ENCODE measurements at regions not wholly inside any gene's neighbourhood (a gene's known extent, or its start where the extent isn't known, plus 50 kb on each side); places are given as distances from the start of the nearest gene placed in this dataset.

- Mint-ChIP-seq H3K4me1 (no peaks in the 10 kb centered on the region), H3K27me3 (no peaks in the 10 kb centered on the region), H3K27ac (no peak overlapping the region), H3K36me3 (no peaks in the 10 kb centered on the region), H3K4me3 (no peak overlapping the region), H3K9me3 (no peaks in the 10 kb centered on the region)
- no peak for DNase-seq
- CTCF ChIA-PET: no interaction called here
These were observed 133.4 kb upstream of the AGAP1 start for GRCh38 chr2:235360446-235360845.

DNA sequence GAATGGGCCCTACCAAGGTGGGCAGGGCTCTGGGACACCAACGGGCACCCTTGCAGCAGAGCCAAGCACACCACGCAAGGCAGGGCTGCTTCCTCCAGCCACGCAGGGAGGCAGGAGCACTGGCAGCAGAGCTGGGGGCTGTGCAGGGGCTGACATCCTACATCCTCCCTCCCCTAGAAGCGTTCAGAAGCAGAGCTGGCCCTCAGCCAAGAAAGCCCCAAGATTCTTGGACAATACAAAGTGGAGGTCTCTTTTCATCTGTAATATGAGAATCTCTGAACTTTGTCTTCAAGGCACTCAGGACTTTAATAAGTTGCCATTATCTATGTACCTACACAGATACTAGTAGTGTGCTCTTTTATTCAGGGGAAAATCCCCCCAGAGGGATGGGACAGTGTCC is 128.1 kb upstream of the AGAP1 start:
- Mint-ChIP-seq H3K36me3 (no peaks in the 10 kb centered on the region), H3K9me3 (no peaks in the 10 kb centered on the region), H3K4me3 (no peak overlapping the region), H3K27ac (no peak overlapping the region), H3K4me1 (no peaks in the 10 kb centered on the region), H3K27me3 (no peaks in the 10 kb centered on the region)
- DNase-seq: no peak
- CTCF ChIA-PET: no interaction called here

DNA sequence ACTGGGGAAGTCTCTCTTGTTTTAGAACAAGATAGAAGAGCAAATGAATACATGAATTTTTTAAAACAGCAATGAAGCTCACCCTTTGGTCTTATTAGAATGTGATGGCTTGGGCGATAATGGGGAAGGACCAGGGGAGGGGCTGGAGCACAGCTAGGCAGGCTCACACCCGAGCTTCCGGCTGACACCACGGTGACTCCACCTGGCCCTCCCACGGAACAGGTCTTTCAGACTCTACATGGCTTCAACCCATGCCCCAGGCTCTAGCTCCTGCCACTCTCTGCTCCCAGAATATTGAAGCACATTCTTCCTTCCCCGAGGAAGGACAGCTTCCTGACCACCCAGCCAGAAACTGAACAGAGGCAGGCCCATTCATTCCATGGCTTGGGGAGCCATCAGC is 127.5 kb upstream of the AGAP1 start:
- CTCF ChIA-PET: no interaction called here
- Mint-ChIP-seq H3K4me1 (no peaks in the 10 kb centered on the region), H3K4me3 (no peak overlapping the region), H3K9me3 (no peaks in the 10 kb centered on the region), H3K27ac (no peak overlapping the region), H3K36me3 (no peaks in the 10 kb centered on the region), H3K27me3 (no peaks in the 10 kb centered on the region)
- DNase-seq: no peak

DNA sequence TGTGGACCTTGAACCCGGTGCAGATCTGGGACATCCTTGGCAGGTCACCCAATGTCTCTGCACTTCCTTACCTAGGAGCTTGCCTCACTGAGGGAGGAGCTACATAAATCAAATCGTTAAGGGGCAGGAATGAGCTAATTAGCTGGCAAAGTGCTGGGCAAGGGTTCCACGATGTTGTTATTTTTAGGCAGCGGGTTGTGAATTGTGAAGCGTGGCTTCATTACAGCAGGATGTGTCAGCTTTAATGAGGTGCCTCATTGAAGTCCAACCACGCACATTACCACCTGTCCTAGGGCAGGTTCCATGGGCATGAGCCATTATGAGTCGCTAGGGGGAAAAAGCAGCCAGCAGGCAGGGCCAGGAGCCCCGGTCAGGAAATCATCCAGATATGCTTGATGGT is 127.0 kb upstream of the AGAP1 start:
- Mint-ChIP-seq H3K4me3 (no peak overlapping the region), H3K9me3 (no peaks in the 10 kb centered on the region), H3K27me3 (no peaks in the 10 kb centered on the region), H3K36me3 (no peaks in the 10 kb centered on the region), H3K27ac (no peak overlapping the region), H3K4me1 (no peaks in the 10 kb centered on the region)
- DNase-seq: no peak
- CTCF ChIA-PET: no interaction called here

DNA sequence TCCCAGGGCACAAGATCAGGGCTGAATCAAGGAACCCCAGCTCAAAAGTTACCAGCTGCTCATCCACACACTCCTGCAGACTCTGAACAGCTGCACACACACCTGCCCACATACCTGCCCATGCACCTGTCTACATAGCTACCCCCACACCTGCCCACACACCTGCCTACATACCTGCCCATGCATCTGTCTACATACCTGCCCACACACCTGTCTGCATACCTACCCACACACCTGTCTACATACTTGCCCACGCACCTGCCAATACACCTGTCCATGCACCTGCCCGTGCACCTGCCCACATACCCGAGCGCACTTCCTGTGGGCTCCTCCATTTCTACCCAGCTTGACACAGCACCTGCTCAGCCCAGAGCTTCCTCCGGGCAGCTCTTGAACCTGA is 122.8 kb upstream of the AGAP1 start:
- Mint-ChIP-seq H3K27ac (no peak overlapping the region), H3K4me3 (no peak overlapping the region), H3K4me1 (no peaks in the 10 kb centered on the region), H3K9me3 (no peaks in the 10 kb centered on the region), H3K27me3 (peaks cover 4% of the 10 kb centered on the region), H3K36me3 (no peaks in the 10 kb centered on the region)
- CTCF ChIA-PET: no interaction called here
- DNase-seq: no peak

GRCh38 chr2:235373171-235373570 is 120.7 kb upstream of the AGAP1 start:
- DNase-seq: no peak
- Mint-ChIP-seq H3K27me3 (peaks cover 4% of the 10 kb centered on the region), H3K9me3 (no peaks in the 10 kb centered on the region), H3K36me3 (no peaks in the 10 kb centered on the region), H3K27ac (no peak overlapping the region), H3K4me3 (no peak overlapping the region), H3K4me1 (no peaks in the 10 kb centered on the region)
- CTCF ChIA-PET: no interaction called here

DNA sequence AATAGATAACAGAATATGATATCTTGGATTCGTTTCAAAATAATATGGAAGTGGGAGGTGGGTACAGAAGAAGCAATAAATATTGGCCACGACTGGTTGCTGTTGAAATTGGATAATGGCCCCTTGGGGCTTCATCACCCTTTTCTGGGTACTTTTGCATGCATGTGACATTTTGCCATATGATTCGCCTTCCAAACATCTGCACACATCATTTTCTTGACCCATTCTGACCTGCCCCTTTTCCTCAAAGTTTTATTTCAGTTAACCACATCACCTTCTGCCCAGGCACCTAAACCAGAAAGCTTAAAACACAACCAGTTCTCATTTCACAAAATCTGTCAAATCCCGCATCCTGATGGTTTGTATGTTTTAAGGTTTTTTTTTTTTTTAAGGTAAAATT is 116.7 kb upstream of the AGAP1 start:
- Mint-ChIP-seq H3K9me3 (no peaks in the 10 kb centered on the region), H3K36me3 (no peaks in the 10 kb centered on the region), H3K4me1 (no peaks in the 10 kb centered on the region), H3K27ac (no peak overlapping the region), H3K4me3 (no peak overlapping the region), H3K27me3 (peaks cover 4% of the 10 kb centered on the region)
- DNase-seq: no peak
- CTCF ChIA-PET: no interaction called here

GRCh38 chr2:235378246-235378645 is 115.6 kb upstream of the AGAP1 start:
- no peak overlapping the region for H3K27ac Mint-ChIP-seq
- no peaks in the 10 kb centered on the region for H3K36me3 Mint-ChIP-seq
- no peaks in the 10 kb centered on the region for H3K4me1 Mint-ChIP-seq
- H3K4me3 Mint-ChIP-seq: no peak overlapping the region
- peaks cover 4% of the 10 kb centered on the region for H3K27me3 Mint-ChIP-seq
- no peak for DNase-seq
- CTCF ChIA-PET: no interaction called here
- no peaks in the 10 kb centered on the region for H3K9me3 Mint-ChIP-seq

- Mint-ChIP-seq H3K4me3 (no peak overlapping the region), H3K4me1 (no peaks in the 10 kb centered on the region), H3K9me3 (no peaks in the 10 kb centered on the region), H3K36me3 (no peaks in the 10 kb centered on the region), H3K27ac (no peak overlapping the region), H3K27me3 (peaks cover 4% of the 10 kb centered on the region)
- no peak for DNase-seq
- CTCF ChIA-PET: no interaction called here
These were observed 114.9 kb upstream of the AGAP1 start for GRCh38 chr2:235378944-235379343.

DNA sequence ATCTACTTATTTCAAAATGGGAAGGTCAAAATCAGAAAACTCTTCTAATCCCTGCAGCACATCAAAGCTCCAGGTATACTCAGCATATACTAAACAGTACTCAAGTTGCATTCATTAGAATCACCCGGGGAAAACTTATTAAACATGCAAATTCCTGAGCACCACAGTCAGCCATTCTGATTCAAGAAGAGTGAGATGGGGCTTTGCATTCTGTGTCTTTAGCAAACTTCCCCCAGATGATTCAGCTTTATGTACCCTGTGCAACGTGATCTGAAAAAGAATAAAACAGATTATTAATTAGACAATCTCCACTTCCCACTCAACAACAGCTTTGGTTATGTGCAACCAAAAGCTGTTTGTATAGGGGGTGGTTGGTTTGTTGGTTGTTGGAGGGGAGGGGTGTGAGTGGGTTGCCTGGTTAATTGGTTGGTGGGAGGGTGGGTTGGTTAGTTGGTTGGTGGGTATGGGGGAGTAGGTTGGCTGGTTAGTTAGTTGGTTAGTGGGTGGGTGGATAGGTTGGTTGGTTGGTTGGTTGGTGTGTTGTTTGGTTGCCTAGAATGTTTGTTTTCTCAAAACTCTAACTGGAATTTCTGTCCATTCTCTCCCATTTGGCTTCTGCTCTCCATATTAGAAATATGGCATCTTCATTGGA is 112.5 kb upstream of the AGAP1 start:
- Mint-ChIP-seq H3K27me3 (no peaks in the 10 kb centered on the region), H3K9me3 (no peaks in the 10 kb centered on the region), H3K4me3 (no peak overlapping the region), H3K4me1 (no peaks in the 10 kb centered on the region), H3K27ac (no peak overlapping the region), H3K36me3 (no peaks in the 10 kb centered on the region)
- DNase-seq: no peak
- CTCF ChIA-PET: no interaction called here

DNA sequence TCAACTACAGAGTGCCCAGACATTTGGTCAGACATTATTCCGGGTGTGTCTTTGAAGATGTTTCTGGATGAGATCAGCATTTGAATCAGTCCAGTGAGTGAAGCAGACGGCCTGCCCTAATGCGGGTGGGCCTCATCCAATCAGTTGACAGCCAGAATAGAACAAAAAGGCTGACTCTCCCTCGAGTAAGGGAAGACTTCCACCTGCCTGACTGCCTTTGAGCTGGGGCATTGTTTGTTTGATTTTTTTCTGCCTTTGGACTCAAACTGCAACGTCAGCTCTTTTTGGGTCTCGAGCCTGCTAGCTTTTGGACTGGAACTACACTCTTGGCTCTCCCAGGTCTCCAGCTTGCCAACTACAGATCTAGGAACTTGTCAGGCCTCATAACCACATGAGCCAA is 111.7 kb upstream of the AGAP1 start:
- H3K4me1 Mint-ChIP-seq: no peaks in the 10 kb centered on the region
- H3K9me3 Mint-ChIP-seq: no peaks in the 10 kb centered on the region
- H3K4me3 Mint-ChIP-seq: no peak overlapping the region
- CTCF ChIA-PET: no interaction called here
- no peaks in the 10 kb centered on the region for H3K36me3 Mint-ChIP-seq
- no peak for DNase-seq
- no peaks in the 10 kb centered on the region for H3K27me3 Mint-ChIP-seq
- H3K27ac Mint-ChIP-seq: no peak overlapping the region

- H3K9me3 Mint-ChIP-seq: no peaks in the 10 kb centered on the region
- no peak overlapping the region for H3K4me3 Mint-ChIP-seq
- no peaks in the 10 kb centered on the region for H3K27me3 Mint-ChIP-seq
- no peak overlapping the region for H3K27ac Mint-ChIP-seq
- H3K4me1 Mint-ChIP-seq: no peaks in the 10 kb centered on the region
- no peak for DNase-seq
- CTCF ChIA-PET: no interaction called here
- no peaks in the 10 kb centered on the region for H3K36me3 Mint-ChIP-seq
These were observed 111.2 kb upstream of the AGAP1 start for GRCh38 chr2:235382601-235383000.

DNA sequence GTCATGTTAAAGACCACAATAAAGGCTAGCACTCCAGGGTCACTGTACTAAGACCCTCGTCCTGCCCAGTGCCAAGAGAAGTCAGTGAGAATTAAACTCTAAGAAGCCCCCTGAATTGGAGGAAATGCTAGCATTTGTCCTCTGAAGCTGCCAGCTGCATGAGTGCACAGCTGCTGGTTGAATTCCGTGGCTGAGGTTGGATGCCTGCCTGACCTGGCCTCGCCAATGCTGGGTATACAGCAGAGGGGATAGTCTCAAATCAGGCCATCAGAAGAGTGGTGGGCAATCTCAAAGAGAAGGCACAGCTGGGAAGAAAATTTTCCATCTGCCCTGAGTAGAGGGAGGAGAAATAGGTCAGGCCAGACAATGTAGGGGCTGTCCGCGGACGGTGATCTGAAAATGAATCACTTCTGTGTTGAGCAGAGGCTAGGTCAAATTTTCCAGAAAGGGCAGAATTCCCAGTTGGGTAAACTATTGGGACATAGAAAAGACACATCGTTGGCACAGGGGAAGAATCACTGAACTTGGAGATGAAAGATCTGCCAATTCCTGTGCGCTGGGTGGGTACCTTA is 110.5 kb upstream of the AGAP1 start:
- DNase-seq: no peak
- H3K27ac Mint-ChIP-seq: no peak overlapping the region
- no peaks in the 10 kb centered on the region for H3K4me1 Mint-ChIP-seq

GRCh38 chr2:235384624-235385023 is 109.2 kb upstream of the AGAP1 start:
- Mint-ChIP-seq H3K36me3 (no peaks in the 10 kb centered on the region), H3K9me3 (no peaks in the 10 kb centered on the region), H3K4me1 (no peaks in the 10 kb centered on the region), H3K4me3 (no peak overlapping the region), H3K27me3 (no peaks in the 10 kb centered on the region), H3K27ac (no peak overlapping the region)
- CTCF ChIA-PET: no interaction called here
- DNase-seq: no peak

More for the DNA sequence above, 110.5 kb upstream of the AGAP1 start:
- Mint-ChIP-seq H3K9me3 (no peaks in the 10 kb centered on the region), H3K27me3 (no peaks in the 10 kb centered on the region), H3K36me3 (no peaks in the 10 kb centered on the region), H3K4me3 (no peak overlapping the region)
- CTCF ChIA-PET: no interaction called here

DNA sequence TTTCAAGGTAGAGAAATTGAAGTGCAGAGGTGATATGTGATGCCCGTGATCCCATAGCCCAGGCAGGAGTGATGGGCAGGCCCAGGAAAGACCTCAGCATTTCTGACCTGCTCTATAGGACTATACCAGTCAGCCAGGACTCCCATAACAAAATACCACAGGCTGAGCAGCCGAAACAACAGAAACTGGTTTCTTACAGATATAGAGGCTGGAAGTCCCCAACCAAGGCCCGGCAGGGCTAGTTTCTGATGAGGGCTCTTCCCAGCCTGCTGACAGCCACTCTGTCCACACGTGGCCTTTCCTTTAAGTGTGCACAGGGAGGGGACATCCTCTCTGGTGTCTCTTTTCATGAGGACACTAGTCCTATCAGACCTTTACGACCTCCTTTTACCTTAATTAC is 104.2 kb upstream of the AGAP1 start:
- Mint-ChIP-seq H3K4me1 (peaks cover 11% of the 10 kb centered on the region), H3K4me3 (no peak overlapping the region), H3K36me3 (no peaks in the 10 kb centered on the region), H3K27me3 (peaks cover 4% of the 10 kb centered on the region), H3K27ac (peak overlapping the region; percentile 43), H3K9me3 (peaks cover 10% of the 10 kb centered on the region)
- CTCF ChIA-PET: no interaction called here
- DNase-seq: no peak

Measured in activated naive CD4-positive, alpha-beta T cell treated with anti-CD3 and anti-CD28 coated beads, Interleukin-2, amount 10 ng/mL, durations not matched to agents 7 days and 5 days (primary cell).